SK-N-MC (cell line): ENCODE measurements at regions not wholly inside any gene's neighbourhood (a gene's known extent, or its start where the extent isn't known, plus 50 kb on each side); places are given as distances from the start of the nearest gene placed in this dataset.
"Not testable (repeated sequence)": the region's sequence is repeated elsewhere in the genome, so short reads cannot be mapped to it uniquely, and the experiment has no call there.

ENCODE experiments used
- EZH2 ChIP-seq: fragments of 200-600 bp; sonication (generic); IDR thresholded peaks from one replicate; pipeline ENCODE4 v1.6.1; 2017; ENCODE audit warnings: antibody characterized with exemption
- FOXP2 ChIP-seq: optimal IDR thresholded peaks from 2 replicates; pipeline ENCODE3; 2011; ENCODE audit warnings: mild to moderate bottlenecking, moderate library complexity; ENCODE audit not compliant: insufficient read depth; ENCODE audit errors: extremely low read length, control extremely low read depth

DNA sequence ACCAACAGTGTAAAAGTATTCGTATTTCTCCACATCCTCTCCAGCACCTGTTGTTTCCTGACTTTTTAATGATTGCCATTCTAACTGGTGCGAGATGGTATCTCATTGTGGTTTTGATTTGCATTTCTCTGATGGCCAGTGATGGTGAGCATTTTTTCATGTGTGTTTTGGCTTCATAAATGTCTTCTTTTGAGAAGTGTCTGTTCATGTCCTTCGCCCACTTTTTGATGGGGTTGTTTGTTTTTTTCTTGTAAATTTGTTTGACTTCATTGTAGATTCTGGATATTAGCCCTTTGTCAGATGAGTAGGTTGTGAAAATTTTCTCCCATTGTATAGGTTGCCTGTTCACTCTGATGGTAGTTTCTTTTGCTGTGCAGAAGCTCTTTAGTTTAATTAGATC, 86.9 kb downstream of the CCDC74A start:
- not testable (repeated sequence) for TF ChIP-seq EZH2, FOXP2
